ENCODE measurements at regions not wholly inside any gene's neighbourhood (a gene's known extent, or its start where the extent isn't known, plus 50 kb on each side); places are given as distances from the start of the nearest gene placed in this dataset.

GRCh38 chr5:172545291-172545801, 91.0 kb upstream of the SH3PXD2B start:
- H3K9me3 ChIP-seq = no peaks in the 10 kb centered on the region
- H3K4me3 ChIP-seq = no peak overlapping the region
- intact Hi-C loops (cut with DNase I; ENCODE audit: low total_unique reads) = no loop called here
- H3K27me3 ChIP-seq = no peaks in the 10 kb centered on the region
- H3K36me3 ChIP-seq = no peaks in the 10 kb centered on the region
- peak; percentile 7 to 9 for DNase-seq
- no peak overlapping the region for H3K27ac ChIP-seq
- H3K4me1 ChIP-seq = no peaks in the 10 kb centered on the region
- TF ChIP-seq POLR2A (IDR thresholded peaks at IDR 0.05) = no peak
- TF ChIP-seq, protein P1, sequence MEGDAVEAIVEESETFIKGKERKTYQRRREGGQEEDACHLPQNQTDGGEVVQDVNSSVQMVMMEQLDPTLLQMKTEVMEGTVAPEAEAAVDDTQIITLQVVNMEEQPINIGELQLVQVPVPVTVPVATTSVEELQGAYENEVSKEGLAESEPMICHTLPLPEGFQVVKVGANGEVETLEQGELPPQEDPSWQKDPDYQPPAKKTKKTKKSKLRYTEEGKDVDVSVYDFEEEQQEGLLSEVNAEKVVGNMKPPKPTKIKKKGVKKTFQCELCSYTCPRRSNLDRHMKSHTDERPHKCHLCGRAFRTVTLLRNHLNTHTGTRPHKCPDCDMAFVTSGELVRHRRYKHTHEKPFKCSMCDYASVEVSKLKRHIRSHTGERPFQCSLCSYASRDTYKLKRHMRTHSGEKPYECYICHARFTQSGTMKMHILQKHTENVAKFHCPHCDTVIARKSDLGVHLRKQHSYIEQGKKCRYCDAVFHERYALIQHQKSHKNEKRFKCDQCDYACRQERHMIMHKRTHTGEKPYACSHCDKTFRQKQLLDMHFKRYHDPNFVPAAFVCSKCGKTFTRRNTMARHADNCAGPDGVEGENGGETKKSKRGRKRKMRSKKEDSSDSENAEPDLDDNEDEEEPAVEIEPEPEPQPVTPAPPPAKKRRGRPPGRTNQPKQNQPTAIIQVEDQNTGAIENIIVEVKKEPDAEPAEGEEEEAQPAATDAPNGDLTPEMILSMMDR (IDR thresholded peaks at IDR 0.05) = no peak

GRCh38 chr5:172544371-172545095, 90.2 kb upstream of the SH3PXD2B start:
- H3K36me3 ChIP-seq = no peaks in the 10 kb centered on the region
- H3K4me3 ChIP-seq = no peak overlapping the region
- H3K27ac ChIP-seq = no peak overlapping the region
- no peaks in the 10 kb centered on the region for H3K9me3 ChIP-seq
- no peaks in the 10 kb centered on the region for H3K4me1 ChIP-seq
- TF ChIP-seq POLR2A (IDR thresholded peaks at IDR 0.05) = no peak
- H3K27me3 ChIP-seq = no peaks in the 10 kb centered on the region
- intact Hi-C loops (cut with DNase I; ENCODE audit: low total_unique reads) = no loop called here
- DNase-seq = peak; percentile 3 to 10

GRCh38 chr5:172543484-172544298, 89.4 kb upstream of the SH3PXD2B start:
- intact Hi-C loops (cut with DNase I; ENCODE audit: low total_unique reads) = no loop called here
- no peaks in the 10 kb centered on the region for H3K4me1 ChIP-seq
- peak; percentile 11 for DNase-seq
- no peak for TF ChIP-seq POLR2A (IDR thresholded peaks at IDR 0.05)
- TF ChIP-seq, protein P1 (IDR thresholded peaks at IDR 0.05) = no peak
- no peaks in the 10 kb centered on the region for H3K27me3 ChIP-seq
- no peak overlapping the region for H3K4me3 ChIP-seq
- H3K27ac ChIP-seq = no peak overlapping the region
- no peaks in the 10 kb centered on the region for H3K9me3 ChIP-seq
- no peaks in the 10 kb centered on the region for H3K36me3 ChIP-seq

GRCh38 chr5:172542651-172543131, 88.4 kb upstream of the SH3PXD2B start:
- Histone ChIP-seq H3K4me1 (no peaks in the 10 kb centered on the region), H3K27ac (no peak overlapping the region), H3K9me3 (no peaks in the 10 kb centered on the region), H3K4me3 (no peak overlapping the region), H3K36me3 (no peaks in the 10 kb centered on the region), H3K27me3 (no peaks in the 10 kb centered on the region)
- DNase-seq = peak; percentile 5 to 11
- TF ChIP-seq, protein P1 (IDR thresholded peaks at IDR 0.05) = no peak
- no peak for TF ChIP-seq POLR2A (IDR thresholded peaks at IDR 0.05)
- intact Hi-C loops (cut with DNase I; ENCODE audit: low total_unique reads) = no loop called here

GRCh38 chr5:172541773-172542136, 87.4 kb upstream of the SH3PXD2B start:
- Histone ChIP-seq H3K4me3 (no peak overlapping the region), H3K27ac (no peak overlapping the region), H3K4me1 (no peaks in the 10 kb centered on the region), H3K27me3 (no peaks in the 10 kb centered on the region), H3K9me3 (no peaks in the 10 kb centered on the region), H3K36me3 (no peaks in the 10 kb centered on the region)
- TF ChIP-seq POLR2A (IDR thresholded peaks at IDR 0.05) = no peak
- TF ChIP-seq, protein P1 (IDR thresholded peaks at IDR 0.05) = no peak
- intact Hi-C loops (cut with DNase I; ENCODE audit: low total_unique reads) = no loop called here
- DNase-seq = no peak
